GM13977 (cell line): ENCODE measurements at regions not wholly inside any gene's neighbourhood (a gene's known extent, or its start where the extent isn't known, plus 50 kb on each side); places are given as distances from the start of the nearest gene placed in this dataset.

ENCODE experiments used
- DNase-seq: peaks from one replicate; pipeline ENCODE4 v3.0.0; 2012; ENCODE audit warnings: low spot score
- CTCF ChIP-seq: IDR thresholded peaks from 2 replicates; pipeline ENCODE4 v1.5.1; 2012; ENCODE audit warnings: mild to moderate bottlenecking, control low read depth; ENCODE audit not compliant: insufficient read depth; ENCODE audit errors: extremely low read depth, missing control alignments
- in situ Hi-C: fragments of 300-500 bp; cut with MboI; formaldehyde crosslinking; loops from one replicate; pipeline ENCODE4 v1.12.0; 2022; ENCODE audit warnings: low sequenced_read_pairs, low pct_unique_long_range_greater_than_20kb, mixed read lengths, inconsistent platforms; ENCODE audit not compliant: unreplicated experiment

GRCh38 chr12:93176165-93176564 is 201.6 kb upstream of the NUDT4 start:
- in situ Hi-C loops = no loop called here
- no peak for TF ChIP-seq CTCF
- no peak for DNase-seq

- in situ Hi-C loops = no loop called here
- no peak for DNase-seq
- no peak for TF ChIP-seq CTCF
Observed at GRCh38 chr12:93176610-93177126, 201.1 kb upstream of the NUDT4 start.

- TF ChIP-seq CTCF = no peak
- DNase-seq = no peak
- in situ Hi-C loops = no loop called here
Observed at GRCh38 chr12:93177208-93178153, 200.2 kb upstream of the NUDT4 start.

- DNase-seq = no peak
- TF ChIP-seq CTCF = no peak
- in situ Hi-C loops = no loop called here
Observed at GRCh38 chr12:93178154-93178878, 199.4 kb upstream of the NUDT4 start.

GRCh38 chr12:93179792-93180191 is 197.9 kb upstream of the NUDT4 start:
- in situ Hi-C loops = no loop called here
- DNase-seq = no peak
- no peak for TF ChIP-seq CTCF

- DNase-seq = no peak
- no peak for TF ChIP-seq CTCF
- in situ Hi-C loops = no loop called here
Observed at GRCh38 chr12:93180566-93180965, 197.2 kb upstream of the NUDT4 start.
